GM12878 (cell line): ENCODE measurements at regions not wholly inside any gene's neighbourhood (a gene's known extent, or its start where the extent isn't known, plus 50 kb on each side); places are given as distances from the start of the nearest gene placed in this dataset.

Experiments used
- ATAC-seq: fragments of 200-7000 bp; cut with Tn5 transposase; 3 replicates; pipeline ENCODE4 v1.9.1; 2020; ENCODE audit warnings: mild to moderate bottlenecking, moderate library complexity
- BruUV-seq: library from RNA; stranded (reverse); fragments of 400-500 nt; replicated peaks from 2 replicates; lab custom pipeline; 2021; lab: Mats Ljungman, UMichigan
- CTCF ChIA-PET: fragments of 300-600 bp; sonication (Branson Sonifier 250); formaldehyde crosslinking; extraction: SDS; loops from one replicate; lab custom pipeline; 2021; ENCODE audit warnings: inconsistent platforms; lab: Yijun Ruan, JAX
- POLR2A ChIA-PET: fragments of 350-600 bp; formaldehyde crosslinking; extraction: SDS; loops from one replicate; lab custom pipeline; 2021; ENCODE audit warnings: inconsistent platforms; lab: Charles Lee
- RAD21 ChIA-PET: fragments of 300-600 bp; sonication (Branson Sonifier 250); formaldehyde crosslinking; loops from one replicate; lab custom pipeline; 2023; ENCODE audit warnings: antibody characterized with exemption; ENCODE audit not compliant: unreplicated experiment; lab: Charles Lee
- SMC1A ChIA-PET: fragments of 300-600 bp; sonication (Branson Sonifier 250); formaldehyde crosslinking; loops from one replicate; lab custom pipeline; 2023; ENCODE audit not compliant: unreplicated experiment, uncharacterized antibody; lab: Charles Lee
- DNase-seq: peaks from one replicate; pipeline ENCODE4 v3.0.0-alpha.2; 2011; ENCODE audit warnings: low read depth, low spot score
- FAIRE-seq: peaks from 3 replicates; lab custom pipeline; 2011; peaks lifted over from hg19 to GRCh38; lab: Jason Lieb, UNC
- H2AFZ ChIP-seq: 2 replicates; pipeline ENCODE4 v1.6.0; 2011; ENCODE audit warnings: low read depth, low read length, control low read depth; ENCODE audit not compliant: control insufficient read depth
- H3K27ac ChIP-seq: 2 replicates; pipeline ENCODE4 v1.5.1; 2011; ENCODE audit warnings: control low read depth; ENCODE audit not compliant: control insufficient read depth, insufficient read depth
- H3K27me3 ChIP-seq, 2 experiments: replicated peaks in 1 of 2; 2 replicates each; pipeline versions ENCODE4 v1.6.0 to v1.6.1; 2011; ENCODE audit warnings: low read length in 1 of 2; ENCODE audit not compliant: control insufficient read depth in 2 of 2, insufficient read depth in 2 of 2
- H3K36me3 ChIP-seq, 2 experiments: 2 replicates each; pipeline ENCODE4 v1.5.1; 2011; ENCODE audit warnings: low read length in 1 of 2; ENCODE audit not compliant: control insufficient read depth in 2 of 2, insufficient read depth in 2 of 2
- H3K4me1 ChIP-seq: 2 replicates; pipeline ENCODE4 v1.6.1; 2011; ENCODE audit warnings: mild to moderate bottlenecking, low read length, moderate library complexity, mixed read lengths; ENCODE audit not compliant: control insufficient read depth, insufficient read depth
- H3K4me2 ChIP-seq: 2 replicates; pipeline ENCODE4 v1.6.0; 2011; ENCODE audit warnings: control low read depth; ENCODE audit not compliant: control insufficient read depth, insufficient read depth
- H3K4me3 ChIP-seq: fragments of 200-600 bp; sonication (generic); 2 replicates; pipeline ENCODE4 v1.5.1; 2016
- H3K79me2 ChIP-seq: 2 replicates; pipeline ENCODE4 v1.6.0; 2011; ENCODE audit warnings: low read length; ENCODE audit not compliant: control insufficient read depth, insufficient read depth
- H3K9ac ChIP-seq: 2 replicates; pipeline ENCODE4 v1.8.0; 2011; ENCODE audit warnings: low read length, control low read depth, mixed read lengths; ENCODE audit not compliant: control insufficient read depth, insufficient read depth
- H3K9me3 ChIP-seq: replicated peaks from 3 replicates; pipeline ENCODE4 v1.5.1; 2011; ENCODE audit warnings: mild to moderate bottlenecking, low read length; ENCODE audit not compliant: control insufficient read depth, insufficient read depth
- H4K20me1 ChIP-seq: 2 replicates; pipeline ENCODE4 v1.6.0; 2011; ENCODE audit not compliant: control insufficient read depth, insufficient read depth
- ATF7 ChIP-seq: fragments of 450-650 bp; IDR thresholded peaks from 2 replicates; pipeline ENCODE4 v1.6.1; 2016; ENCODE audit warnings: low read depth, mild to moderate bottlenecking
- BCL11A ChIP-seq: IDR thresholded peaks from 2 replicates; pipeline ENCODE4 v1.6.1; 2011; ENCODE audit warnings: low read depth, low read length
- BMI1 ChIP-seq: fragments of 450-650 bp; IDR thresholded peaks from 2 replicates; pipeline ENCODE4 v1.6.1; 2016; ENCODE audit warnings: mild to moderate bottlenecking, moderate library complexity, borderline replicate concordance
- CHD2 ChIP-seq: IDR thresholded peaks from 2 replicates; pipeline ENCODE4 v1.6.1; 2011; ENCODE audit warnings: low read depth, low read length, improper control_type of control experiment, borderline replicate concordance
- CREM ChIP-seq: IDR thresholded peaks from 2 replicates; pipeline ENCODE4 v1.6.1; 2014; ENCODE audit warnings: antibody characterized with exemption, low read depth
- DPF2 ChIP-seq: fragments of 450-650 bp; IDR thresholded peaks from 2 replicates; pipeline ENCODE4 v1.6.1; 2017; ENCODE audit warnings: mild to moderate bottlenecking
- EP300 ChIP-seq, 2 experiments: fragments of 150-350 bp in 1 of 2; IDR thresholded peaks; 2 replicates each; pipeline ENCODE4 v1.6.1; 2011 to 2012; ENCODE audit warnings: low read depth in 2 of 2, low read length in 2 of 2, borderline replicate concordance in 1 of 2, improper control_type of control experiment in 1 of 2, inconsistent platforms in 1 of 2; ENCODE audit not compliant: control insufficient read depth in 1 of 2
- ETV6 ChIP-seq, 2 experiments: fragments of 450-650 bp in 1 of 2; IDR thresholded peaks in 1 of 2; conservative IDR thresholded peaks in 1 of 2; 2 replicates each; pipeline ENCODE4 v1.6.1; 2014; ENCODE audit warnings: antibody characterized with exemption in 1 of 2, borderline replicate concordance in 1 of 2, low read depth in 1 of 2, mild to moderate bottlenecking in 1 of 2, moderate library complexity in 1 of 2
- IKZF1 ChIP-seq: fragments of 450-650 bp; conservative IDR thresholded peaks from 2 replicates; pipeline ENCODE4 v1.6.1; 2017; ENCODE audit warnings: antibody characterized with exemption, mild to moderate bottlenecking
- IKZF2 ChIP-seq, 2 experiments: fragments of 450-650 bp; IDR thresholded peaks; 2 replicates each; pipeline ENCODE4 v1.6.1; 2017; ENCODE audit warnings: mild to moderate bottlenecking in 2 of 2, moderate library complexity in 2 of 2
- IRF3 ChIP-seq: fragments of 450-650 bp; IDR thresholded peaks from 2 replicates; pipeline ENCODE4 v1.6.1; 2014; ENCODE audit warnings: mild to moderate bottlenecking
- JUNB ChIP-seq: IDR thresholded peaks from 2 replicates; pipeline ENCODE4 v1.6.1; 2016; ENCODE audit warnings: antibody characterized with exemption, mild to moderate bottlenecking
- JUND ChIP-seq: IDR thresholded peaks from 2 replicates; pipeline ENCODE4 v1.6.1; 2012; ENCODE audit warnings: low read depth, mild to moderate bottlenecking, low read length, improper control_type of control experiment, moderate library complexity
- MEF2B ChIP-seq: fragments of 450-650 bp; IDR thresholded peaks from 2 replicates; pipeline ENCODE4 v1.6.1; 2018; ENCODE audit warnings: mild to moderate bottlenecking, moderate library complexity; ENCODE audit not compliant: partially characterized antibody, poor library complexity, severe bottlenecking
- MTA2 ChIP-seq: fragments of 450-650 bp; IDR thresholded peaks from 2 replicates; pipeline ENCODE4 v1.6.1; 2016; ENCODE audit warnings: low read depth, mild to moderate bottlenecking, moderate library complexity
- NFIC ChIP-seq: IDR thresholded peaks from 2 replicates; pipeline ENCODE4 v1.6.1; 2012; ENCODE audit warnings: low read depth, mild to moderate bottlenecking, inconsistent platforms, low read length, moderate library complexity
- NR2C2 ChIP-seq: IDR thresholded peaks from 2 replicates; pipeline ENCODE4 v1.6.1; 2011; ENCODE audit warnings: borderline replicate concordance, low read depth; ENCODE audit not compliant: control insufficient read depth, insufficient read length
- RELB ChIP-seq: fragments of 450-650 bp; IDR thresholded peaks from 2 replicates; pipeline ENCODE4 v1.6.1; 2017; ENCODE audit warnings: low read depth, mild to moderate bottlenecking, moderate library complexity
- RUNX3 ChIP-seq: IDR thresholded peaks from 2 replicates; pipeline ENCODE4 v1.6.1; 2012; ENCODE audit warnings: low read length, inconsistent platforms
- SMC3 ChIP-seq: IDR thresholded peaks from 2 replicates; pipeline ENCODE4 v1.6.1; 2011; ENCODE audit warnings: low read length, improper control_type of control experiment, borderline replicate concordance
- SPI1 ChIP-seq: IDR thresholded peaks from 2 replicates; pipeline ENCODE4 v1.6.1; 2011; ENCODE audit warnings: low read depth, mild to moderate bottlenecking, low read length, moderate library complexity, borderline replicate concordance; ENCODE audit not compliant: insufficient read depth
- TCF12 ChIP-seq: IDR thresholded peaks from 2 replicates; pipeline ENCODE4 v1.6.1; 2011; ENCODE audit warnings: low read depth, mild to moderate bottlenecking, low read length
- ZNF384 ChIP-seq: IDR thresholded peaks from 2 replicates; pipeline ENCODE4 v1.6.1; 2012; ENCODE audit warnings: low read depth, mild to moderate bottlenecking, low read length, improper control_type of control experiment, borderline replicate concordance
- in situ Hi-C: fragments of 300-500 bp; cut with MboI; formaldehyde crosslinking; loops from 9 replicates; pipeline ENCODE4 v1.14.3; 2018; ENCODE audit warnings: mixed read lengths
- intact Hi-C: fragments of 100-400 bp; cut with micrococcal nuclease; formaldehyde crosslinking; loops from one replicate; pipeline ENCODE4 v1.14.2; 2022; ENCODE audit not compliant: unreplicated experiment

GRCh38 chr6:74577619-74578018 lies 628.2 kb downstream of the COL12A1 start:
- H3K36me3 ChIP-seq: no peaks in the 10 kb centered on the region
- POLR2A ChIA-PET: interaction anchor here (0.8 to 1.5 kb wide), 3 partner anchors 9 to 21 kb away, joined by 3 to 7 read pairs (median 3); no protein-coding TSS in a partner anchor
- no peaks in the 10 kb centered on the region for H3K79me2 ChIP-seq
- FAIRE-seq (no peak), DNase-seq (no peak), ATAC-seq (peak; percentile 94)
- no peaks in the 10 kb centered on the region for H3K9me3 ChIP-seq
- H4K20me1 ChIP-seq: no peaks in the 10 kb centered on the region
- peaks cover 12% of the 10 kb centered on the region for H3K4me1 ChIP-seq
- SMC1A ChIA-PET: interaction anchor here (0.7 to 2.8 kb wide), 16 partner anchors 9 to 847 kb away, joined by 3 to 23 read pairs (median 3); no protein-coding TSS in a partner anchor
- no peak overlapping the region for H3K4me3 ChIP-seq
- RAD21 ChIA-PET: interaction anchor here (0.7 to 4.7 kb wide), 8 partner anchors 8 to 844 kb away, joined by 3 to 19 read pairs (median 4); no protein-coding TSS in a partner anchor
- in situ Hi-C loops (no loop called here), intact Hi-C loops (loop anchor here (2.0 to 10.0 kb wide), 3 partner anchors 21 to 843 kb away; partner anchors contain the start of gene COL12A1)
- H3K4me2 ChIP-seq: peak overlapping the region; percentile 43; the same call in 1 of the 2 replicates
- CTCF ChIA-PET: interaction anchor here (0.9 to 4.4 kb wide), 5 partner anchors 168 to 839 kb away, joined by 3 to 45 read pairs (median 3); no protein-coding TSS in a partner anchor
- no peak overlapping the region; the same call in 1 of the 2 replicates for H3K27ac ChIP-seq
- H2AFZ ChIP-seq: no peak overlapping the region
- no TSS peak for BruUV-seq
- no peaks in the 10 kb centered on the region for H3K27me3 ChIP-seq
- no peak overlapping the region for H3K9ac ChIP-seq
- TF ChIP-seq IRF3: no peak
- TF ChIP-seq ATF7: 0 out of 2 replicates have a peak, but pooled peaks have one; percentile 27
- TF ChIP-seq JUND: no peak
- TF ChIP-seq TCF12: peak; percentile 70
- TF ChIP-seq NFIC: peak; percentile 62; the same call in 1 of the 2 replicates
- TF ChIP-seq BCL11A: peak; percentile 62; the same call in 1 of the 2 replicates
- TF ChIP-seq DPF2: peak; percentile 79
- TF ChIP-seq SPI1: peak; percentile 93
- TF ChIP-seq IKZF2 (IDR thresholded peaks at IDR 0.05): peak; percentile 58 to 71; a peak in 3 of 4 replicates
- TF ChIP-seq MTA2: peak; percentile 60; the same call in 1 of the 2 replicates
- TF ChIP-seq RELB: 0 out of 2 replicates have a peak, but pooled peaks have one; percentile 30
- 0 out of 4 replicates have a peak, but pooled peaks of 1 of the 2 experiments have one; percentile 57 for TF ChIP-seq EP300 (IDR thresholded peaks at IDR 0.05; ENCODE audit: borderline replicate concordance in 1 of 2, control insufficient read depth in 1 of 2, low read depth in 2 of 2, low read length in 2 of 2)
- no peak for TF ChIP-seq ZNF384
- peak; percentile 39; the same call in 1 of the 2 replicates for TF ChIP-seq CREM
- TF ChIP-seq RUNX3: peak; percentile 33
- TF ChIP-seq ETV6 (conservative IDR thresholded peaks at IDR 0.05 in 1 of 2, IDR thresholded peaks at IDR 0.05 in 1 of 2; ENCODE audit: borderline replicate concordance in 1 of 2, low read depth in 1 of 2): 0 out of 4 replicates have a peak, but pooled peaks of 1 of the 2 experiments have one; percentile 19
- no peak for TF ChIP-seq MEF2B
- TF ChIP-seq JUNB: peak; percentile 22; the same call in 1 of the 2 replicates
- peak; percentile 62 for TF ChIP-seq IKZF1
- no peak for TF ChIP-seq SMC3
- TF ChIP-seq NR2C2: no peak
- TF ChIP-seq CHD2: peak; percentile 27; the same call in 1 of the 2 replicates
- peak; percentile 52; the same call in 1 of the 2 replicates for TF ChIP-seq BMI1
